ENCODE measurements at regions not wholly inside any gene's neighbourhood (a gene's known extent, or its start where the extent isn't known, plus 50 kb on each side); places are given as distances from the start of the nearest gene placed in this dataset.

GRCh38 chr6:37558646-37559045 is 59.0 kb upstream of the CCDC167 start:
- no peak for TF ChIP-seq POLR2A (IDR thresholded peaks at IDR 0.05)
- TF ChIP-seq CTCF (IDR thresholded peaks at IDR 0.05) = no peak
- TF ChIP-seq POLR2AphosphoS5 (IDR thresholded peaks at IDR 0.05) = no peak
- no peak for TF ChIP-seq EP300 (IDR thresholded peaks at IDR 0.05)
